Peyer's patch (tissue), 4 donors: ENCODE measurements at regions not wholly inside any gene's neighbourhood (a gene's known extent, or its start where the extent isn't known, plus 50 kb on each side); places are given as distances from the start of the nearest gene placed in this dataset.

ENCODE experiments used
- POLR2A ChIP-seq, 2 donors: fragments of 450-650 bp; IDR thresholded peaks; one replicate each; pipeline ENCODE4 v1.5.1; 2017; ENCODE audit warnings: antibody characterized with exemption in 2 of 2, mild to moderate bottlenecking in 2 of 2, moderate library complexity in 2 of 2
- TF ChIP-seq, protein P1 (sequence below), 6 experiments: fragments of 450-650 bp in 4 of 6; fragments of 200-600 bp in 2 of 6; sonication (generic) in 1 of 6; IDR thresholded peaks; one replicate each; pipeline ENCODE4 v1.5.1; 2017 to 2019; ENCODE audit warnings: antibody characterized with exemption in 6 of 6, mild to moderate bottlenecking in 3 of 6, moderate library complexity in 1 of 6

DNA sequence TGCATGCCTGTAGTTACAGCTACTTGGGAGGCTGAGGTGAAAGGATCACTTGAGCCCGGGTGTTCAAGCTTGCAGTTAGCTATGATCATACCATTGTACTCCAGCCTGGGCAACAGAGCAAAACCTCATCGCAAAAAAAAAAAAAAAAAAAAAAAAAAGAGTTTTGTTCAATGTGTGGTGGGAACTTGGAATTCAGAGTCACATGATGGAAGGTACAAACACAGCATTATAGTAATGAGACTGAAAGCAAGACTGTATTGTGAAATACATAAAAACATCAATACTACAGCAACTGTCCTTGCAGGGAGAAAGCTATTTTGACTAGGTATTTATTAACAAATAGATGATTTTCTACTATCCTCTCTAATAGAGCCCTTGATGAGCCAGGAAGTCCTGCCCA, 393.2 kb downstream of the DLEU7 start:
- TF ChIP-seq, protein P1, sequence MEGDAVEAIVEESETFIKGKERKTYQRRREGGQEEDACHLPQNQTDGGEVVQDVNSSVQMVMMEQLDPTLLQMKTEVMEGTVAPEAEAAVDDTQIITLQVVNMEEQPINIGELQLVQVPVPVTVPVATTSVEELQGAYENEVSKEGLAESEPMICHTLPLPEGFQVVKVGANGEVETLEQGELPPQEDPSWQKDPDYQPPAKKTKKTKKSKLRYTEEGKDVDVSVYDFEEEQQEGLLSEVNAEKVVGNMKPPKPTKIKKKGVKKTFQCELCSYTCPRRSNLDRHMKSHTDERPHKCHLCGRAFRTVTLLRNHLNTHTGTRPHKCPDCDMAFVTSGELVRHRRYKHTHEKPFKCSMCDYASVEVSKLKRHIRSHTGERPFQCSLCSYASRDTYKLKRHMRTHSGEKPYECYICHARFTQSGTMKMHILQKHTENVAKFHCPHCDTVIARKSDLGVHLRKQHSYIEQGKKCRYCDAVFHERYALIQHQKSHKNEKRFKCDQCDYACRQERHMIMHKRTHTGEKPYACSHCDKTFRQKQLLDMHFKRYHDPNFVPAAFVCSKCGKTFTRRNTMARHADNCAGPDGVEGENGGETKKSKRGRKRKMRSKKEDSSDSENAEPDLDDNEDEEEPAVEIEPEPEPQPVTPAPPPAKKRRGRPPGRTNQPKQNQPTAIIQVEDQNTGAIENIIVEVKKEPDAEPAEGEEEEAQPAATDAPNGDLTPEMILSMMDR (IDR thresholded peaks at IDR 0.05), result no peak
- TF ChIP-seq POLR2A (IDR thresholded peaks at IDR 0.05), result no peak
